ENCODE measurements at regions not wholly inside any gene's neighbourhood (a gene's known extent, or its start where the extent isn't known, plus 50 kb on each side); places are given as distances from the start of the nearest gene placed in this dataset.

GRCh38 chr5:14956423-14957046 is 85.0 kb upstream of the ANKH start:
- TF ChIP-seq CTCF (IDR thresholded peaks at IDR 0.05), result no peak
- no peak for TF ChIP-seq POLR2A (IDR thresholded peaks at IDR 0.05)
- no peak for TF ChIP-seq POLR2AphosphoS5 (IDR thresholded peaks at IDR 0.05; ENCODE audit: insufficient read depth in 1 of 2, low read depth in 1 of 2)

Data from vagina (tissue), 2 donors.